Transverse colon (tissue), 4 donors: ENCODE measurements at regions not wholly inside any gene's neighbourhood (a gene's known extent, or its start where the extent isn't known, plus 50 kb on each side); places are given as distances from the start of the nearest gene placed in this dataset.

Experiments used
- DNase-seq: peaks from one replicate; pipeline ENCODE4 v3.0.0-alpha.2; 2019
- H3K27ac ChIP-seq, 4 donors: fragments of 200-600 bp; sonication (generic); 2 replicates each; pipeline ENCODE4 v1.5.1; 2016 to 2018; ENCODE audit warnings: inconsistent platforms in 4 of 4
- H3K27me3 ChIP-seq: fragments of 200-600 bp; sonication (generic); 2 replicates; pipeline ENCODE4 v1.5.1; 2017; ENCODE audit warnings: inconsistent platforms
- H3K36me3 ChIP-seq, 4 donors: fragments of 200-600 bp; sonication (generic); 2 replicates each; pipeline ENCODE4 v1.5.1; 2017 to 2019; ENCODE audit warnings: inconsistent platforms in 4 of 4
- H3K4me1 ChIP-seq, 4 donors: fragments of 200-600 bp; sonication (generic); 2 replicates each; pipeline ENCODE4 v1.5.1; 2017 to 2020; ENCODE audit warnings: inconsistent platforms in 4 of 4
- H3K4me3 ChIP-seq, 4 donors: fragments of 200-600 bp; sonication (generic); 1 replicate in 1 of 4; 2 replicates in 3 of 4; pipeline versions ENCODE4 v1.5.1 to v1.6.1; 2017 to 2019; ENCODE audit warnings: inconsistent platforms in 4 of 4
- H3K9me3 ChIP-seq, 2 donors: fragments of 200-600 bp; sonication (generic); 2 replicates each; pipeline ENCODE4 v1.5.1; 2017 to 2019; ENCODE audit warnings: inconsistent platforms in 2 of 2
- CTCF ChIP-seq, 5 experiments: fragments of 200-600 bp in 3 of 5; fragments of 450-650 bp in 2 of 5; sonication (generic) in 3 of 5; IDR thresholded peaks; 1 replicate in 2 of 5; 2 replicates in 3 of 5; pipeline ENCODE4 v1.5.1; 2016 to 2017; ENCODE audit warnings: antibody characterized with exemption in 5 of 5, inconsistent platforms in 3 of 5, mild to moderate bottlenecking in 2 of 5, moderate library complexity in 1 of 5
- EP300 ChIP-seq: sonication (generic); formaldehyde crosslinking; IDR thresholded peaks from one replicate; pipeline ENCODE4 v1.6.1; 2017; ENCODE audit warnings: antibody characterized with exemption, low read depth
- POLR2A ChIP-seq: fragments of 450-650 bp; IDR thresholded peaks from one replicate; pipeline ENCODE4 v1.6.1; 2016; ENCODE audit warnings: antibody characterized with exemption, mild to moderate bottlenecking, moderate library complexity
- POLR2AphosphoS5 ChIP-seq, 3 donors: sonication (generic); formaldehyde crosslinking; IDR thresholded peaks; one replicate each; pipeline ENCODE4 v1.6.1; 2016; ENCODE audit warnings: antibody characterized with exemption in 3 of 3
- WGBS, 2 donors: methylation state at CpG; one replicate each; pipeline ENCODE4 v1.1.5; 2018; ENCODE audit warnings: low coverage in 1 of 2; 5-methylcytosine and 5-hydroxymethylcytosine counted together
- in situ Hi-C, 4 donors: fragments of 200-750 bp; cut with MboI; loops; one replicate each; pipeline versions ENCODE4 v1.15.0 to v1.15.1; 2017; ENCODE audit warnings: low sequenced_read_pairs in 3 of 4, low pct_ligation_motif_present in 1 of 4, low pct_unique_long_range_greater_than_20kb in 1 of 4
- intact Hi-C: fragments of 100-400 bp; cut with DNase I; formaldehyde crosslinking; loops from one replicate; pipeline ENCODE4 v1.15.1; 2023; ENCODE audit warnings: low total_unique reads

DNA sequence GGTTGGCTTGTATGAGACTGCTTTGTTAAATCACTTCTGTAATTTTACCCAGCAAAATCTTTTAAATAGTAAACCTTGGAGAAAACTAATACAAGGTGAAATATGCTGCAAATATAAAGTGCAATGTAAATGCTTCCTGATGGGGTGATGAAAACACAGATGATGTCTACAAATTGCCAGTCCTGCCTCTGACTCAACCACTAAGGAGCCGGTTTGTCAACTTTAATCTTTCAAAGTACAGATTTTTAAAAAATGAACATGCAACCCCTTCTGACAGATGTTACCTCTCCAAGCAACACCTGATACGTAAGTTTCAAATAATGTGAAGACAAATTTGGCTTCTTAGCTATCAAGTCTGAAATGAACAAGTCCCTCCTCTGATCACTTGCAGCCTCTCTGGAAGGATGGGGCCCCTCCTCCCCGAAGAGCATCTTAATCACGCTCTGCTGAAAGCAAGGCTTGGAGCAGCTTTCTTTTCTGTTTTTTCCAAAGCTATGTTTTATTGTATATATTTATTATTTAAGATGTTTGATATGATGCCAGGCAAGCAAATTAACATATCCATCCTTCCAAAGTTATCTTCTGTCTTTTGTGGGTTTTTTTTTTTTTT, 196.0 kb downstream of the MYLK4 start:
- no peaks in the 10 kb centered on the region for H3K4me1 ChIP-seq
- in situ Hi-C loops, result no loop called here
- H3K4me3 ChIP-seq, result no peak overlapping the region
- WGBS, 2 donors, result 63 to 82% methylated on average over 4 of the region's 4 CpGs
- no peaks in the 10 kb centered on the region for H3K9me3 ChIP-seq
- intact Hi-C loops, result no loop called here
- H3K27ac ChIP-seq, result no peak overlapping the region
- no peak for DNase-seq
- TF ChIP-seq EP300, result no peak
- no peak for TF ChIP-seq POLR2AphosphoS5 (IDR thresholded peaks at IDR 0.05)
- no peak for TF ChIP-seq POLR2A
- TF ChIP-seq CTCF (IDR thresholded peaks at IDR 0.05), result no peak
- H3K36me3 ChIP-seq, result no peaks in the 10 kb centered on the region
- no peaks in the 10 kb centered on the region for H3K27me3 ChIP-seq

DNA sequence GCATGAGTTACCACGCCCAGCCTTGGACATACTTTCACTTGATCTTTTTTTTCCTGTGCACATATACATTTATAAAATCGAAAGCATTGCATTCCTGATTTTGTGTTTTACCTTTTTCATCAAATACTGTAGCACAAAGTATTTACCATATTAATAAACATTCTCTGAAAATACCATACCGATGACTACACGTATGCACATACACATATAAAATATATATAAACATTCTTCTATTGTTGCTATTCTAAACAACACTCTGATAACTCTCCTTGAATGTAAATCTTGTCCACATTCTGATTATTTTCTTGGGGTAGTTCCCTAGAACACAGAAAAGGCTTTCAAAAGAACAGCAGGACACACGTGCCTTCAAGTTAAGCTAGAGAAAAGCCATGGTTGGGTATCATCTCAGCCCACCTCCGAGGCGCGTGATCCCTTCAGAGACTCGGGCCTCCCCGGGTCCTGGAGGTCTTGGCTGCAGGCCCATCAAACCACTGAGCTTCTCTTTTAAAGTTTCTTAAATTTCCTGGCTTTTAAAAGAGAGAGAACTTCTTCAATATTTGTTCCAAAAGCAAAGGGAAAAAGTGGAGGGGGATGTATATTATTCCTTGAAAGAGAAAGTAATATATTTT, 198.1 kb downstream of the MYLK4 start:
- Histone ChIP-seq H3K4me1 (no peaks in the 10 kb centered on the region), H3K9me3 (no peaks in the 10 kb centered on the region), H3K4me3 (no peak overlapping the region), H3K36me3 (no peaks in the 10 kb centered on the region), H3K27ac (no peak overlapping the region), H3K27me3 (no peaks in the 10 kb centered on the region)
- in situ Hi-C loops, result no loop called here
- intact Hi-C loops, result no loop called here
- 73 to 74% methylated on average over 8 to 10 of the region's 10 CpGs for WGBS, 2 donors
- TF ChIP-seq POLR2AphosphoS5 (IDR thresholded peaks at IDR 0.05), result no peak
- no peak for TF ChIP-seq CTCF (IDR thresholded peaks at IDR 0.05)
- TF ChIP-seq POLR2A, result no peak
- TF ChIP-seq EP300, result no peak
- no peak for DNase-seq

DNA sequence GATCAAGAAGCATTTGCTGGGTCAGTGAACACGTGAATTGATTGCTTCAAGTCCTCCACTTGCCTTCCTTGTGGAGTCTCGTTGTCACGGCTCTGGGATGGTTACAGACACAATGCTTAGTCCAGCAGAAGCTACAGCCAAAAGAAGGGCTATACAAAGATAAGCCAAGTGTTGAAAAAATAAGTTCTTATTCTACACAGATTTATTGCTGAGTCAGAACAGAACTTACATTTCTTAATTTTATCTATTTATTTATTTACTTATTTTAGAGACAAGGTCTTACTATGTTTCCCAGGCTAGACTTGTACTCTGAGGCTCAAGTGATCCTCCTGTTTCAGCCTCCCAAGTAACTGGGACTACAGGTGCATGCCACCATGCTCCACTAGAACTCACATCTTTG, 199.0 kb downstream of the MYLK4 start:
- TF ChIP-seq POLR2AphosphoS5 (IDR thresholded peaks at IDR 0.05), result no peak
- no peak for TF ChIP-seq POLR2A
- no peak for TF ChIP-seq CTCF (IDR thresholded peaks at IDR 0.05)
- TF ChIP-seq EP300, result no peak
- no peaks in the 10 kb centered on the region for H3K27me3 ChIP-seq
- intact Hi-C loops (no loop called here), in situ Hi-C loops (no loop called here)
- no peaks in the 10 kb centered on the region for H3K9me3 ChIP-seq
- no peaks in the 10 kb centered on the region for H3K4me1 ChIP-seq
- DNase-seq, result no peak
- H3K36me3 ChIP-seq, result no peaks in the 10 kb centered on the region
- no peak overlapping the region for H3K27ac ChIP-seq
- no peak overlapping the region for H3K4me3 ChIP-seq
- 71 to 84% methylated on average over 3 of the region's 3 CpGs for WGBS, 2 donors

DNA sequence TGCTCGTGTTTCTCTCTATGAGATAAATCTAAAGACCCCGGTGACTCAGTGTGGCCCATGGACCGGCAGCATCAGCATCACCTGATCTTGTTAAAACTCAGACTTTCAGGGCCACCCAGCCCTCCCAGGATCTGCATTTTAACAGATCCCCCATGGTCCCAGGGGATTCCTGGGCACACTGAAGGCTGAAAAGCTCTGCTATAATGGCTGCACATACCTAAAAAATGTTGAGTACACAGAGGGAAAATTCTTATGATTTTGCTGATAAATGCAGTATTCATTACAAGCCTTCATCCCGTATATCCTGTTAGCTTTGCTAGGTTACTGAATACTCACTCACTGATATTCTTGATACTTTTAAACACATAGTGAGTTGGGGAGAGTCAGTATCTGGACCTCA, 200.5 kb downstream of the MYLK4 start:
- WGBS, 2 donors, result 59 to 84% methylated on average over 4 of the region's 4 CpGs
- in situ Hi-C loops, result no loop called here

More for the DNA sequence above, 200.5 kb downstream of the MYLK4 start:
- TF ChIP-seq EP300, result no peak
- no peak for TF ChIP-seq CTCF (IDR thresholded peaks at IDR 0.05)
- TF ChIP-seq POLR2A, result no peak
- TF ChIP-seq POLR2AphosphoS5 (IDR thresholded peaks at IDR 0.05), result no peak
- H3K27me3 ChIP-seq, result no peaks in the 10 kb centered on the region
- H3K27ac ChIP-seq, result no peak overlapping the region
- DNase-seq, result no peak
- intact Hi-C loops, result no loop called here
- H3K4me1 ChIP-seq, result no peaks in the 10 kb centered on the region
- H3K4me3 ChIP-seq, result no peak overlapping the region
- no peaks in the 10 kb centered on the region for H3K36me3 ChIP-seq
- H3K9me3 ChIP-seq, result no peaks in the 10 kb centered on the region
